HG03135 (cell line): ENCODE measurements at regions not wholly inside any gene's neighbourhood (a gene's known extent, or its start where the extent isn't known, plus 50 kb on each side); places are given as distances from the start of the nearest gene placed in this dataset.
"Not testable (repeated sequence)": the region's sequence is repeated elsewhere in the genome, so short reads cannot be mapped to it uniquely, and the experiment has no call there.

Experiments used
- ATAC-seq: cut with Tn5 transposase; IDR thresholded peaks from one replicate; pipeline ENCODE4 v1.9.1; 2021; ENCODE audit warnings: mild to moderate bottlenecking, moderate library complexity; ENCODE audit not compliant: unreplicated experiment

DNA sequence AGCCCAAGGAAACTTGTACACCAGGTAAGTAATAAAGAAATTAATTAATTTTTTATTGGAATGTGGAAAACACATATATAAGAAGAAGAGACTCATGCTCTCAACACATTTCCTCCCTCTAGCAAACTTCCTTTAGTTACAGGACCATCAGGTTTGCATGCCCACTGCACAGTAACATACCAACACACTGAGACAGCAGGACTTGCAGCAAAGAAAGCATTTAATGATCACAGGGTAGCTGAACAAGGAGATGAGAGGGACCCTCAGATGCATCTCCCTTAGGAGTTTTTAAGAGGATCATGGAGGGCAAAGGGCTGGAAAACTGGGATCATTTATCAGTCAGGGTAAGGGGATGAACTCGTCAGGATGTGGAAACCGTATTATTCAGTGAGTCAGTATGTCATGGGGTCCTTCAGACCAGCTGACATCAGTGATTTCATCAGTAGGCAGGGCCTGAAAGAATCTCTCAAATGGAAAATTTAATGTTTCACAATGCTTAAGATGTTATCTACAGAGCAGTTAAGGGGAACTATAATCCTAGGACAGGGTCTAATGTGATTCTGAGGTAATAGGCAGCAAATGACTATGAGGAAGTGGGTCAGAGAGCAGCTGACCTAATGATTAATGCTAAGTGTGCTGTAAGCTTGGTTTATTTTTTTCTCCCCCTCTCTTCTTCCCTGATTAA, 193.8 kb upstream of the RND3 start:
- no peak for ATAC-seq

DNA sequence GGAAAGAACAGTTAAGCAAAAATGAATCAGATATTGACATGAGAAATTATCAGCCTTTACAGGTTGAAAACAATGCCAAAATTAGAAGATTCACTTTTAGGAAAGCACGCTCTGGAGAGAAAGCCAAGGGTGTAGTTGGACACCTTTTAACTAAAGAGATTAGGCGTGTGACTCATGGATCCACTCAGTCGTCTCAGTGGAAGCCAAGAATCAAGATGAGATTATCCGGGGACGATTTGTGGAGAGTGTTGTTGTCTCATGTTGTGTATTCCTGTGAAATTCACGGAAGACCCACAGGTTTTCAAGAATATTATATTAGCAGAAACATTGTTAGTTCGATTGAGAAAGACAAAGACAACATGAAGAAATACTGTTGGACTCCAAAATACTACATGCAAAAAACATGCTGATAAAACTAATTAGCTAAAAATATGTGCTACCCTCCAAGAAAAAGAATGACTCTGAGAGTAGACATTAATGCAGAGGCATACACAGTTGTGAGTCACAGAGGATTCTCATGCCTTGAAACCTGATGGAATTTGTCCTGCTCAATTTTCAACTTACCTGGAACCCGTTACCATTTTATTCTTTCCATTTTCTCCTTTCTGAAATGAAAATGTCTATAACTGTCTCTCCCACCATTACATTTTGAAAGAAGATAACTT, 192.1 kb upstream of the RND3 start:
- no peak for ATAC-seq

GRCh38 chr2:150677551-150677950, 190.1 kb upstream of the RND3 start:
- no peak for ATAC-seq

DNA sequence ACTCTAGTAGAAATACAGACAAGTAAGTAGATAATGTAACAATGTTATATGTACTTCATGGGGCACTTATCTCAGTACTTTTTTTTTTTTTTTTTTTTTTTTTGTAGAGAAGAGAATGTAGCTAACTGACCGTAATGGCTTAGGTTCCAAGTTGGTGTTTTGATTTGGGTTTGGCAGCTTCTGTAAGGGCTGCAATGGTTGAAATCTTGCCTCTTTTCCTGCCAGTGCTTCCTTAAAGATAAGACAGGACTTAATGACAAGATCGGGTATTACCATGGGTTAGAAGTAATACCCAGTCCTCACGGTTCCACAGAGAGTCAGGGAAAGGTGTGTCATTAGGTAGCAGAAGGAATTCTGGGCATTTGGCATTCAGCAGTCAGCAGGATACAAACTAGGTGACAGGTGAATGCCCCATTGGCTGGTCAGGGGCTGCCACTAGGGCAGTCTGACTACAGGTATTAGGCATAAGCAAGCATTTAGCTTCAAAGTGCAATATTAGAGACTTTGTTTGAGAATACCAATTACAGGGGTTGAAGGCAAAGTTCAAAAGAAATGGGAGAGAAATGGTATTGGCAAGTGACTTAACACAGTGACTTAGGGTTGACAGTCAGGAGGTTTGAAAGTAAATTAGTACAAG, 189.4 kb upstream of the RND3 start:
- no peak for ATAC-seq

GRCh38 chr2:150675807-150676206, 188.3 kb upstream of the RND3 start:
- ATAC-seq = no peak

- ATAC-seq = no peak
Measured at GRCh38 chr2:150674283-150674682, 186.8 kb upstream of the RND3 start.

DNA sequence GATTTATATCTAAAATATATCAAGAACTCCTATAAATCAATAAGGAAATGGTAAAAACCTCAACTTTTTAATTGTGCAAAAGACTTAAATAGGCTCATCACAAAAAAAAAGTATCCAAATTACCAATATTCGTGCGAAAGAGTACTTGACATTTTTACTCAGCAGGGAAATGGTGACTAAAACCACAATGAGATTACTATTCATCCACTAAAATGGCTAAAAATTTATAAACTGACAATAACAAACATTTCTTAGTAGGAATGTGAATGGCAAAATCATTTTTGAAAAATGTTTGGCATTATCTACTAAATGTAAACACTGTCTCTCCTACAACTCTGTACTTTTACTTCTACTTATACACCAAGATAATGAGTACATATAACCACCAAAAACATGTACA, 184.8 kb upstream of the RND3 start:
- ATAC-seq = no peak

- ATAC-seq = no peak
Measured at GRCh38 chr2:150669492-150669891, 182.0 kb upstream of the RND3 start.

- ATAC-seq = not testable (repeated sequence)
Measured at GRCh38 chr2:150667039-150667438, 179.6 kb upstream of the RND3 start.

DNA sequence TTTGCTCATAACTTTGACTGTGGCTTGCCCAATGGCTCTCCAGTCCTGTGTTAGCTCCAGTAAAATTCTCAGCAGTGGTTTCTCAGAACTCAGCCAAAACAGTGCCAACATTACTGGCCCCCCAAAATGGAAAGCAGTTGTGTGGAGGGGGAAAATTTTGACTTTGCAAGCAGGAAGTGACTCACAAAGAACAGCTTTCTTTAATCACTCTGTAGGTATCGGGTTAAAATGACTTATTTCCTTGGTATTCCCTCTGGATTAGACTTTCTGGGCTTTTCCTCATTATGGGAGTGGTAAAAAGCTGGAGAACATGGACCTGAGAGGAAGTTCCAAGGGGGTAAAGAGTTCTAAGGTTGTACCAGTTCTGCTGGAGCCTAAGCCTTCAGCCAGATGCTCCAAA, 175.7 kb upstream of the RND3 start:
- ATAC-seq = no peak

DNA sequence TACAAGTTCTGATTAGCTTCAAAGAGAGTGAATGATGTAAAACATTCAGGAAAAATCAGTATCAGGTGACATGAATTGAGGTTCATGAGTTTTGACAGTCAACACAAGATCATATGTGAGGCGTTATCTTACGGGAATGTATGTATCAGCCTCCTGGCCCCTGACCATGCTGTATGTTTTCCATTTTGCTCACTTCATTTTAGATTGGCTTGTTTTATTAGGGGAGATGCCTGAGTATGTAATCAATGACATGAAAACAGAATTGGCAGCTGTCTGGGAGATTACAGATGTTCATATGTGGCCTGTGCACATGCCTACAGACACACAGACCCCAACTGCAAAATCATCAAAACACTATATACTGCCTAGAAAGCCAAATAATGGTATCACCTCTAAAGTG, 168.5 kb upstream of the RND3 start:
- no peak for ATAC-seq

- no peak for ATAC-seq
Measured at GRCh38 chr2:150653351-150653750, 165.9 kb upstream of the RND3 start.

DNA sequence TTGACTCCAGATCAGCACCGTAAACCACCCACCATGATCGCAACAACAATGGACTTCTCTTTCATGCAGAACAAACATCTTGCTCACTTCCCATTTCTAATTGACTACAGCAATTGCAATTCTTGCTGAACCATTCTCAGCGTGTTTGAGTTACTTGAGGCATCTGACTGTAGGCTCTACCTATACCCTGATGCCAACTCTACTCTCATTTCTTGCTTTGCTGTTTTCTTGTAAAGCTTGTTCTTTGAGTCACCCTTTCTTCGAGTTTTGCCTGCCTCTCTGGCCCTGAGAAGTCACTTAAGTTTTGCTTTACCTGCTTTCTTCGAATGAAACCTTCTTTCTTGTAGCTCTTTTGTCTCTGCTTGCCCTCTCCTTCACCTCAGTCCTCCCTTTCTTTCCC, 160.5 kb upstream of the RND3 start:
- ATAC-seq = no peak

DNA sequence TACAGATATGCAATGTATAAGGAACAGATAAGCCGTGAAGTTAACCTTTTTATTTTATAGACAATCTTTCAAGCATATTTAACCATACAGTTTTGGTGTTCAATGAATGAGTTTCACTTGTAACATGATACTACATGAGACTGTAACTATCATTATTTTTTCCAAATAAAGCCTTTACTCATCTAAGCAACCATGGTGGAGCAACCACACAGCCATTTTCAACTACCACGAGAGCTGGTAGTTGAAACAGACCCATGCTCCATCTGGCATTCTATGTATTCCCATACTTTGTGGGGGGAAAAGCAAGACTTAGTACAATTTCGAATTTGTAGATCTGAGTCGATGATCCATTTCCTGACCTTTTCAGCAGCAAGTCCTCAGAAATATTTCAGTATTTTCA, 159.3 kb upstream of the RND3 start:
- ATAC-seq = no peak

DNA sequence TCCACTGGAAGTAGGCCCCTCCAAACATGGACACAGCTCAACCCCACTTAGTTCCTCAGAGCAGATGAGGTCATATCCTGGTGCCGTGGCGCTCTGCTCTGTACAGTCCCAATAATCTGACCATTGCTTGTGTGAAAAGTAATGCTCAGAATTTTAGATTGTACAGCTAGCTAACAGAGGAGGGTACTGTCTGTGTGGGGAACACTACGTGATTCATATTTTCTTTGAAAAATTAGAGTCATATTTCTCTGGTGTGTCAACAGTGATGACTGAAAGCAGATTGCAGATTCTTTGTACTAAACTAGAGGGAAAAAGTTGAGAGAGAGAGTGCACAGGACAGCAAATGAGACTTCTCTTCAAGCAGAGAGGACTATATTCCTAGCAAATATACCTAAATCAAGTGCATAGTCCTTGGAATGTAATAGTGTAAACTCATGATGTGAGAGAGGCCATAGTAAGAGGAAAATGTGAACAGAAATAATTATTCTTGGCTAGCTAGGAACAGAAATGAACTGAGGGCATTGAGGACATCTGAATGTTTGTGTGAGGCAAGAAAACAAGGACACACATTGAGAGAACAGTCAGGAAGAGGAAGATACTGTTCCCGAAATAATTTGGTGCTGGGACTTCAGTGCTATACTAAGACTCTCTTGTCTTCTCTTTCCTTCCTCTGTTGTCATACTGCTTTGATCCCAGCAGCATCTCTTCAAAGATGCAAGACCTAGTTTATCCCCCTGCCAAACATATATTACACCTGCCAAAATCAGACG, 157.0 kb upstream of the RND3 start:
- no peak for ATAC-seq

- no peak for ATAC-seq
Measured at GRCh38 chr2:150643114-150643725, 155.8 kb upstream of the RND3 start.

DNA sequence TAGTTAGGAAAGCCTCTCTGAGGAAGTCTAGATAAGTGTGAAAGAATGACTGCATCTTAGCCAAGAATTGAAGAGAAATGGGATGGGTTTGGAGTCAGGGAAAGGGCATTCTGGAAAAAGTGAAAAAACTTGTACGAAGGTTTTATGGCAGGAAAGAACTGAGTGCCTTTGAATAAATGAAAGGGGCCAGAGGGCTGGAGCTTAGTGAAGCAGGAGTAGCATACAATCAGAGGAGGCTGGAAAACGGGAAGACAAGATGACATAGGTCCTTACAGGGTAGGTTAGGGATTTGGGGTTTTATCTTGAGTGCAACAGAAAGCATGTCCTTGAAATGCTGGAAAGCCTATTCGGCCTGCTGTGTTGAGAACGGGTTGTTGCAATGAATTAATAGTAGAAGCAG, 152.6 kb upstream of the RND3 start:
- no peak for ATAC-seq

DNA sequence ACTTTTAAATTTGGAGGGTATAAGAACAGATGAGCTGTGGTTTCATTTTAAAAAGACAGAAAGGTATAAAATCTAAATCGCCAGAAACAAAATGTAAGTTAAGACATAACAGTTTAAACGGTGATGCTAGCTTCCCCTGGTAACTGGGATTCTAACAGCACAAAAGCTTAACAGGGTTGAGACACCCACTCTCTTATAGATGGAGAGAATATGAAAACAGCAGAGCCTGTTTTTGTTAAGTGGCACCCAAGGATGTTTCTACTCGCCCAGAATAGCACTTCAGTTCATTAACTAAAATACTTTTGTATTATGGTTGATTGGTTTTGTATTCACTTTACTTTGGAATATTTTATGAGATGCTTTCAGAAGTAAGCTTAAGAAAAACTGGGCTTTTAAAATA, 151.9 kb upstream of the RND3 start:
- no peak for ATAC-seq

- no peak for ATAC-seq
Measured at GRCh38 chr2:150631236-150631821, 143.9 kb upstream of the RND3 start.

DNA sequence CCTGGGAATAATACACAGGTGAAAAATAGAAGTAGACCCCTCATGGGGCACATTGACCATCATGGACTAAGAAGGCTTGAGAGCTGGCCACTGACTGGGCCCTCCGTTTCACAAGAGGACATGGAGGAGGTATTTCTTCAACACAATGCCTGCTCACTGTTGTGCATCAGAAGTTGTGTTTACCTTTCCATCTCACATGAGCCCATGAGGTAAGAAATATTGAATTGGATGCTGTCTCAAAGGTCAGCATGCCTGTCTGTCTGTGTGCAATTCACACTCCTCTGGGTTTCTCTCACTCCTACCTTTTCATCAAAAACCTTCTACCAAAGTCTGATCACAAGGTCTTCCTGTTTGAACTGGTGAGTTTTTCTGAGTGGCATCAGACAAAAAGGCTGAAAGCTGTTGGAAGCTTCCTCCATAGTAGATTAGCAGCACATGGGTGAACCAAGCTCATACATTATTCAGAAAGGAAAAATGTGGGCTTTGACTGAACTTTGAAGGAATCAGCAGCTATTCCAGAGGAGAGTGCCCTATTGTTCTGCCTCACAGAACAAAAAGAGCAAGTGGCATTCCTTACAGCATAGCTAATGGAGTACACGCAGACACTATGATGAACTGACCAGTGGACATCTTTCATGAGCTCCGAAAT, 143.2 kb upstream of the RND3 start:
- ATAC-seq = no peak
